Iris pigment epithelial cell (primary cell): ENCODE measurements at regions not wholly inside any gene's neighbourhood (a gene's known extent, or its start where the extent isn't known, plus 50 kb on each side); places are given as distances from the start of the nearest gene placed in this dataset.
"Not testable (repeated sequence)": the region's sequence is repeated elsewhere in the genome, so short reads cannot be mapped to it uniquely, and the experiment has no call there.

Experiments
- DNase-seq: peaks from one replicate; pipeline ENCODE4 v3.0.0-alpha.2; 2011; ENCODE audit warnings: low read depth

DNA sequence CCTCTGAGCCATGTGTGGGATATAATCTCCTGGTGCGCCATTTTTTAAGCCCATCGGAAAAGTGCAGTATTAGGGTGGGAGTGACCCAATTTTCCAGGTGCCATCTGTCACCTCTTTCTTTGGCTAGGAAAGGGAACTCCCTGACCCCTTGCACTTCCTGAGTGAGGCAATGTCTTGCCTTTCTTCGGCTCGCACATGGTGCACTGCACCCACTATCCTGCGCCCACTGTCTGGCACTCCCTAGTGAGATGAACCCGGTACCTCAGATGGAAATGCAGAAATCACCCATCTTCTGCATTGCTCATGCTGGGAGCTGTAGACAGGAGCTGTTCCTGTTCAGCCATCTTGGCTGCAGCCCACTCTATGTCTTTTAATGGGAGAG is 64.7 kb downstream of the OR13A1 start:
- not testable (repeated sequence) for DNase-seq
